ENCODE measurements at regions not wholly inside any gene's neighbourhood (a gene's known extent, or its start where the extent isn't known, plus 50 kb on each side); places are given as distances from the start of the nearest gene placed in this dataset.

DNA sequence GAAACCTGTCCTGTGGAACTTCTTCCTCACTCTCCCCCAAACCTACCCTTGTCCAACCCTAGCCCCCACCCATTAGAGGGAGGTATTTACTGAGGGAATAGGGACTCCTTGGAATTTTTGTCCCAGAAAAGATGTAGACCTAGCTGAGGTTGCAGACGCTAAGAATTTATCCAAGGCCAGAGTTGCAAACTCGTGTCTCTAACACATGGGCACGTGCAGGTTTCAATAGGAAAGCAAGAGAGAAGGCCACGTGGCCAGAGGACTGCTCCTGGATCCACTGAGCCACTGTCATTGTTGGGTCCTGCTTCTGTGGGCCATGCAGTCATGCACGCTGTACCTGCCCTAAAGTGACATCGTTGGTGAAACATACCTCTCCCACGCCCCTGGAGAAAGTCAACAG, 243.4 kb upstream of the KCNG1 start:
- DNase-seq (ENCODE audit: low read depth in 2 of 2) = no peak

DNA sequence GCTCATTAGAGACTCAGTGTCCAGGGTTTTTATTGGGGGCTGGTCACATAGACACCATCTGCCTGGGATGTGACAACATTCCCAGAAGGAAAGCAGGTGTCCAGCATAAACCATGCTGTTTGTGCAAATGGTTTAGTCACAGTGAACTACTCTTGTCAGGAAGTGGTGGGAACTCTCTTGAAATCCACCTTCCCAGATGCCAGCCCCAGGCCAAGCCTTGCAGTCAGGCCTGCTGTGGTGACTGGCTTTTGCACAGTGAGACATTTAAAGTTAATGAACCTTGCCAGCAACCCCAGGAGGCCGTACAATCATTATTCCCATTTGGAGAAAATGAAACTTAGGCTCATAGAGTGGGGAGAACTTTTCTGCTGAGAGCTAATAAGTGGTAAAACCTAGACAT, 242.5 kb upstream of the KCNG1 start:
- DNase-seq (ENCODE audit: low read depth in 2 of 2) = no peak

DNA sequence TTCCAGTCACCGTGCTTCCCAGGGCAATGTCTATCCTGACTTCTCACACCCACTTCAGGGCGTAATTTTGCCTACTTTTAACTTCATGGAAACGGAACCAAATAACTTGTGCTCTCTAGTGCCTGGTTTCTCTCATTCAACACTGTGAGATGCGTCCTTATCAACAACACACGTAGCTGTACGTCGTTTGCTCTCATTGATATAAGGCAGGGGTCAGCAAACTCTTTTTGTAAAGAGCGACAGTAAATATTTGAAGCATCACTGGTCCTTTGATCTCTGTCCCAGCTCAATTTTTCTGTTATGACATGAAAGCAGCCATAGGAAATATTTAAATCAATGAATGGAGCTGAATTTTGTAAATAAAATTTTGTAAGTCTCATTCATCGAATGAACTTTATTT, 239.3 kb upstream of the KCNG1 start:
- DNase-seq (ENCODE audit: low read depth in 2 of 2) = no peak

DNA sequence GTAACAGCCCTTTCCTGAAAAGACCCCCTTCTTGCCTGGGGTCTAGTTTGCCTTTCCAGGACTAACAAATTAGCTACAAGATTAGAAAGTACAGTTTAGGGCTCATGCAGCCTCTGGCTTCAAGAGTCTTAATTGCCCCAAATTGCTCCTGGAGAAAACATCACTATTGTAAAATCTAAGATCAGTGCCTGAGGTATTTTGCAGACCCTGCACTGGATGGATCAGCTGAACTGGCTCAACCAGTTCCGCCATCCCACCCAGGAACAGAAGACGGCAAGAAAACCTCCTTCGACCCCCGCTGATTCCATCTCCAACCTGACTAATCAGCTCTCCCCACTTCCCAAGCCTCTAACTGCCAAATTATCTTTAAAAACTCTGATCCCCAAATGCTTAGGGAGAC, 236.5 kb upstream of the KCNG1 start:
- no peak for DNase-seq (ENCODE audit: low read depth in 2 of 2)

DNA sequence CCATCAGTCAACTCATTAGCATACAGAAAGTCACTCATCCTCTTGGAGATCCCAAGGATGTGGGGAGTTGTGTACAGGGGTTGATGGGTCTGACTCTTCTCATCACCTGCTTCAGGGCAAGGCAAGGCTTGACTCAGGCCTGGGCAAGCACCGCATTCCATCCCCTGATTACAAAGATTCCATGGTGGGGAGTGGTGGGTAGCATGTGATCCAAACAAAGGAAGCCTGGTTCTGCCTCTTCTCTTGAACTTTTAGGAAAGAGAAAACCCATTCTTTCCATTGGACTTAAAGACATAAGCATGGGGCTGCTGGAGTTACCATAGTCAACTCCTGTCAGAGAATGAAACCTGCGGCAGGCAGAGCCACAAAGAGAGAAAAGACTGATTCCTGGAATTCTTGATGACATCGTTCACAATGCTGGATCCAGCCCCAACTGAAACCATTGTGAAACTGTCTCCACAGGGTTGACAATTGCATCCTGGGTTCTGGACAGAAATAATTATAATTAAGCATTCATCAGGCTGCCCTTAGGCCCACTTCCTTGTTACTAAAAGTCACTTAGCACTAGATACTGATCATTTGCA, 235.8 kb upstream of the KCNG1 start:
- DNase-seq (ENCODE audit: low read depth in 2 of 2) = no peak

DNA sequence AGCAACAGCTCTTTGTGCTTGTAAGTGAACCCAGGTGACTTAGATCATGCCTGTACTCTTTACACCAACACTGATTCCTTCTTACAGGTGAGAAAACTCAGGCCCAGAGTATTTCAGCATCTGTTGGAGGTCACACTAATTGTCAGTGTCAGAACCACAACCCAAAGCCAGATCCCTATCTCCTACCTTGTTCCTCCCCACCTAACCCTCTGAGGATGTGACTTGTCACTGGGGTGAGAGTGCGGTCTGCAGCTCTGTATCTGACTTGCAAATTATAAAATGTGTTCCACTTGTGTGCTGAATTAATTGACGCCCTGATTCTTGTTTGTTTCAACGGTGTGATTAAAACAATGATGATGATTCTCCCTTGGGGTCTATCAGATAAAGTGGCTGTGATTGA, 232.5 kb upstream of the KCNG1 start:
- DNase-seq (ENCODE audit: low read depth in 2 of 2) = no peak

DNA sequence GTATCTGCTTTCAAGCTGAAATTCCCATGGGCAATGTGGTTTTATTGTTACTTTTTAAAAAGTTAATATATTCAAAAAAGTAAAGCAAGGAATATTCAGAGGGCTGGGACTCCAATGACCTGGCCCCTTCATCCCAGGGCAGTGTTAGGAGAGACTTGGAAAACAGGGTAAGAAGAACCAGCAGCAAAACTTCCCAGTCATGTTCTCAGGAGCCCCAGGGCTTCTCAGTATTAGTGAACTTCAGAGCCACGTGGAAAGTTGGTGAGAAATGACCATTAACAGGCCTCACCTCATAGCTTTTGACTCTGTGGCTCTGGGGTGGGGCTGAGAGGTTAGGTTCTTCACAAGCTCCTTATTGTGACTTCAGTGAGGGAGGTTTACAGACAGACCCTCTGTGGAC, 230.4 kb upstream of the KCNG1 start:
- DNase-seq (ENCODE audit: low read depth in 2 of 2) = no peak

DNA sequence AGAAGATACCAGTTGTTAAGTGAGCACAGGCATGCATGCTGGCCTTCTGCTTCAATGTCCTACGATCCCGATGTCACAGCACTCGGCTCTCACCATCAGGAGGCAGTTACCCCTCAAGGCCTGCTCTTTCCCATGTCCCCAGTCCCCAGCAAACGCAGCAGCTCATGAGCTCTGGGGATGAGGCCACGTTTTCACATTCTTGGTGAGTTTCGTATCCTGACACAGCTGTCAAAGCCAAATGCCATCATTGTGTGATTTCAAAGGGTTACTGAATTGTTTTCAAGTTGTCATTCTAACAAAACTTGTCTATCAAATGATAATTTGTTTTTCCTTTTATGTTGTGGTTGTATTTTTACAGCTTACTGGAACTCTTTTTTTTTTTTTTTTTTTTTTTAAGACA, 226.9 kb upstream of the KCNG1 start:
- no peak for DNase-seq (ENCODE audit: low read depth in 2 of 2)

DNA sequence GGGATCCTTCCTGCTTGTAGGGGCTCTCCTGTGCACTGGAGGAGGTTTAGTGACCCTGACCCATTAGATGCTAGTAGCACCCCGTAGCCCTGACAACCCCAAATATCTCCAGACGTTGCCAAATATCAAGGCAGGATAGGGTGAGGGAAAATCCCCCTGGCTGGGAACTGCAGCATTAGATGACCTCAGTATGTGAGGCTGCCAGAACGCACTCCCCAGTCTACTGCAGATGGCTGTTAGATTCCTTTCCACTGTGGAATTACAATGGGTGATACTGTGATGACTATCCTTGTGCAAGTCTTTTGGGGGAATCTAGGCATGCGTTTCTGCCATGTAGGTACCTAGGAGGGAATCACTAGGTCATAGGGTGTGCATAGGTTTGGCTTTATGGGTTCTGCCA, 226.3 kb upstream of the KCNG1 start:
- no peak for DNase-seq (ENCODE audit: low read depth in 2 of 2)

DNA sequence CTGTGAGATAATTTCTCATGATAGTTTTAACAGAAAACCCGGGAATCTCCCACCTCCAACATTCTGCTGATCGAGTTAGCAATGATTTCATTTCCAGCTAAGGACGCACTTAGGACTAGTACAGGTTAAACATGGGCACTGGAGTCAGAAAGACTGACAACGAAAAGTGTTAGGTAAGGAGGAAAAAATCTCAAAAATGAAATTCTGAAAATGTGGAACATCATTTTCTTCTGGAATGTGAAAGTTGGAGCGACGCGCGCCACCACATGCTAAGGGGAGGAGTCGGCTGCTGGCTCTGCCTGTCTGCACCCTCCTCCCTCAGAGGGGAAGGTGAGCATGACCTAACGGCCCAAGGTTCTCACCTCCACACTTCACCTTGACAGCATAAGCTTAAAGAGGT, 221.6 kb upstream of the KCNG1 start:
- no peak for DNase-seq (ENCODE audit: low read depth in 2 of 2)

DNA sequence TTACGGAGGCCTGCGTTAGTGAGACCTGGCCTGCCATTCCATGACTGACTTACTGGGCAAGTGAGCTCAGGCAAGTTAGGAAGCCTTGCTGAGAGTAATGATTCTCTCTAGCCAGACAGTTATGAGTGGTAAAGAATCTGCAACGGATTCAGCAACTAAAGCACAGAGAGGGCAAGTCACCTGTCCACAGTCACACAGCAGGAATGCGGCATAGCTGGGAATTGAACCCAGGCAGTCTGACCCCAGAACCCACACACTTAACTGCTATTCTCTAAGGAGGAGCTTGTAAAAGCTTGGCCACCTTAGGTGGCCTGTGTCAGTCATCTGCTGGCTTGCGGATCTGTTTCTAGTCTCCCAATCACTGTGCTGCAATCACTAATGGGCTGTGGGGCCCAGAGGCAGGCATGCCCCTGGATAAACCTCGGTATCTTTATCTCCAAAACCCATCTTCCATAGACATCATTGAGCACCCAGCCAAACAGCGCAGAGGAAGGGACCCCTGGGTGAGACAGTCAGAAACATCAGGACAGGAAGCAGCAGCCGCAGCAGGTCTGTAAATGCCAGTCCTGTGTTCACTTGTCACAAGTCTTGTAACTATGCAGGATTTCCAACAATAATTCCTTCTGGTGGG, 215.9 kb upstream of the KCNG1 start:
- no peak for DNase-seq (ENCODE audit: low read depth in 2 of 2)

DNA sequence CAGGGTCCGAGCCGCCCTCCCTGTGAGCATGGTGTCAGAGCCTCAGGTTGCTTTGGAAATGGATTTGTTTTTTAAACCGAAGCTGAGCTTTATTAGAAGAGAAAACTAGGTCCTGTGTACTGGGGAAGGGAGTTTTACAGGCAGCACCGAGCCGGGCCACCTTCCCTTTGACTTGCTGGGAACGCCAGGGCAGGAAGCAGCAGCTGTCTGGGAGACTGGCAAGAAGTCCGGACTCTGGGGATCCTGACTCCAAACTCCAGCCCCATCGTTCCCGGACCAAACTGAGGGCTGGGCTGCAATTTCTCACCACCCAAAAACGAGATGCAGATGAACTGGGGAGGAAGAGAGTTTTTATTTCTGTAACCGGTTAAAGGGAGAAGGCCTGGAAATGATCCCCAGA, 214.9 kb upstream of the KCNG1 start:
- no peak for DNase-seq (ENCODE audit: low read depth in 2 of 2)

DNA sequence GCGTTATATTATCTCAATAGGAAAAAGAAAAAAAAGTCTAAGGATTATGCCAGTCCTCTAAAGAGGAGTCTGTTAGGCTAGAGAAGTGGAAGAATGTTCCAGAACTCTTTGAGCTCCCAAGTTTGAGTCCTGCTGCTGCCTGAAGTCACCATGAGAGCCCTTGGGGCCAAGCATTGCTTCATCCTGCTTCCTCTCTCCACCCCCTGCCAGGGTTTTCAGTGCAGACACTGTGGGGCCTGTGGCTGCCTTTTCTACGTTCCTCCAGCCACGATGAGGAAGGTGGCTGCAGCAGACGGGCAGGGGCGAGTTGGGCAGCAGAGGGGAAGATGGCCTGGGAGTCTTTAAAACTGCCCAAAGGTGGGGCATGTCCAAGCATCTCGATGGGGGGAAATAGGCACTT, 214.4 kb upstream of the KCNG1 start:
- DNase-seq (ENCODE audit: low read depth in 2 of 2) = no peak

DNA sequence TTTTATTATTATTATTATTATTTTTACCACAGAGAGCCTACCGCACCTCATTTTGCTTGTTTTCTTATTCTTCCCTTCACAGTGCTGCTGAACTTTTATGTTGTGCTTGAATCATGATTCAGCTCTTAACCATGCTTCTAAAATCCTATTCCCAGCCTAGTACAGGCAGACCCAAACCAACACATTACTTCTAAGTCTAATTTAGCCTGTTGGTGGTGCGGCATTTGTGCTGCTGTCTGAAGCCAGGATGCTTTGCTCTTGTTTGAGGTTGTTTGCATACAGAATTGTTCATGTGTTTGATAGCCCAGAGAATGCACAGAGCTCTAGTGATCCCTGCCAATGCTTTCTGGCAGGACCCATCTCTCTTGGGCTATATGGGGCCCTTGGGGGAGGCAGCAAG, 213.5 kb upstream of the KCNG1 start:
- no peak for DNase-seq (ENCODE audit: low read depth in 2 of 2)

DNA sequence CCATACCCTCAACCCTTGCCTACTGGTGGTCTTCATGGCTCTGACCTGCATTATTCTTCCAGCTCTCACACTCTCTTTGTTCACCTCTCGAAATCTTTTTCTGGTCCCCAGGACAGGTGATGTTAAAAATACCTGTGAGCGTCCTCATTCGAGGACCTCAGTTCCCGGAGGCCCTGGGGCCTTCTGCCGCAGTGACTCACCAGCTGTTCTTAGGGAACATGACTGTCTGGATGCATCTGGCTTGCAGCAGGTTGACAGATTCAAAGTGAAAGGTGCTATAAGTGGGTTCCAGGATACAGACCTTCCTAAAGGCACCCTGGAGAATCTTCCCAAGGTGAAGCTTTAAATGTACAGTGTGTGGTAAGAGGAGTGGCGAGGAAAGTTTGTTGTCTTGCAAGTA, 210.4 kb upstream of the KCNG1 start:
- no peak for DNase-seq (ENCODE audit: low read depth in 2 of 2)

DNA sequence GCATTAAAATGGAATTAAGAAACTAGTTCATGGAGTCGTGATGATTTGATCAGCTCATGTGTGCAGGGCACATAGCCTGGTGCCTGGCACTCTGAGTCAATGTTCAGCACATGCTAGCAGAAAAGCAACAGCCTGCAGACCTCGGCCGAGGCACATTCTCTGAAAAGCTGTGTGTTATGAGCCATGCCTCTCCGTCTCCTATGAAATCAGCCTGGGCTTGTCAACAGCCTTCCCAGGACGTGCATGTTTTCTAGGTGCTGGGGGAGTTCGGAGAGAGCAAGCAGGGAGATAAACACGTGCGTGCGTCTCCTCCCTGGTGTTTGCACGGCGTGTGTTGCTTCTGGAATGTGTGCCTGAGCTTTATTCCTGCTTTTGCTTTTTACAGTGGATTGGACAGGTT, 207.8 kb upstream of the KCNG1 start:
- DNase-seq (ENCODE audit: low read depth in 2 of 2) = no peak

DNA sequence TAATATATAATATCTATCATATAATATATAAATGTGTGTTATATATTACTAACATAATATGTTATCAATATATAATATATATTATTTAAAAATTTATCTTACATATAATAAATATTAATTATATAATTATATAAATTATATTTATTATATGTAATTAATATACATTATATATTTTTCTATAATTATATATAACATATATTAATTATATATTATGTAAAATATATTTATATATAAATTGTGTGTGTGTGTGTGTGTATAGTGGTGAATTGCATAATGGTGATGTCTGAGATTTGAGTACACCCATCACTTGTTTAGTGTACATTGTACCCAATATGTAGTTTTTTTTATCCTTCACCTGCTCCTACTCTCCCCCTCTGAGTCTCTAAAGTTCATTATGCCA, 205.9 kb upstream of the KCNG1 start:
- no peak for DNase-seq (ENCODE audit: low read depth in 2 of 2)

DNA sequence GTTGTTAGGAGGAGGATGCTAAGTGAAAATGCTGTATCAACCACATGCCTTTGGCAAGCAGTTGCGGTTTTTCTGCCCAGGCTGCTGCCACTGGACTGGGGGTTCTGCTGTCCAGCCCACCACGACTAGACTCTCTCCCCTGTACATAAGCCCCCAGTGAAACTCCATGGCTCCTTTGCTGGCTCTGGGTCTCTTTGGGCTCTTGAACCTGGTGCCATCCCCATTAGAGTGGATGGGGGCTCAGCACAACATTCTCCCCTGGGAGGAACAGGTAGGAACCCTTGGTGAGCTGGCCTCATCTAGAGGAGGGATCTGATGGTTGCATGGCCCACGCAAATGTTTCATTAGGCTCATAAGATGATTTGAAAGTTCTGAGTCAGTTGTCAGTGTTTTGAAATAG, 204.8 kb upstream of the KCNG1 start:
- DNase-seq (ENCODE audit: low read depth in 2 of 2) = no peak

DNA sequence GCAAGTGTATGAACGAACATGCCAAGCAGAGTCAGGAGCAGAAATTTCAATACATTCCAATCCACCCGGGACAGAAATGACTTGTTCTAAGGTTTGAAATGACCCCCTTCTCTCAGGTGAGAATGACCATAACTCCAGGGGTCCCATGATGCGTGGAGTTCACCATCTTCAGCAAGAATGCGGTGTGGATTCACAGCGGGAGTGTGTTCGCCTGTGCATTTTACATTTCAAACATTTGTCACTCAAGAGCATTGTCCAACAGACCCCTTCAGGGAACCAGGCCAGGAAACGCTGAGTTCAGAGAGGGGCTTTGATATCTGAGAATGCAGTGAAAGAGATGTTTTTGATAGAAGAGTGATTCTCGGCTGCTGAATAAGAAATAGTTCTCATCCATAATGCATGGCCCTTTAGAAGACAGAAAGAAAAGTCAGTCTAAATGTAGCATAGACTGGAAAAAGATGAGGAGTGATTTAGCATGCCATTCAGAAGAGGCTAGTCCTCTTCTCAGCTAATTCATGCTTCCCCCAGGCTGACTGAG, 200.3 kb upstream of the KCNG1 start:
- no peak for DNase-seq (ENCODE audit: low read depth in 2 of 2)

DNA sequence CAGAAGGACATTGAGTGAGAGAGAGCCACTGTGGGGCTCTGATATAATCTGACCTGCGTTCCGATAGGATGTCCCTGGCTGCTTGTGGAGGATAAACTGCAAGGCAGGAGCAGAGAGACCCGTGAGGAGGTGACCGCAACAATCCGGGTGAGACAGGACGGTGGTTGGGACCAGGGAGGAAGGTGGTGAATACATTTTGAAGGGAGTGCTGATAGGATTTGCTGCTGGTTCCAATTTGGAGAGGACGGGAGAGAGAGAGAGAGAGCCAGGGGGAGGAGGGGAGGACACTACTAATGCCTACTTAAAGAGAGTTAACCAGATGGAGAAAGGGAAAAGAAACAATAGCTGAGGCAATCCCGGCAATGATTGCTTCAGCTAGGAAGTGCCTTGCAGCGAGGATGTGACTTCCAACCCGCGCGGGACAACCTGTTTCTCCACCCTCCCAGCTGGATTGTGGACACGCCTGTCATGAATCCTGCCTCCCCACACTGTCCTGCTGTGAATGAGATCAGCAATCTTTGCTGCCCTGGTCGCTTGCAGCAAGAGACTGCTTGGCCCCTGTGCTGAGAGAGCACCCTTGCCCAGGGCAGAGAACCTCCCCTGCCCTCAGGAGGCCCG, 199.0 kb upstream of the KCNG1 start:
- peak in 1 of 2 donors; percentile 2 for DNase-seq (ENCODE audit: low read depth in 2 of 2)

DNA sequence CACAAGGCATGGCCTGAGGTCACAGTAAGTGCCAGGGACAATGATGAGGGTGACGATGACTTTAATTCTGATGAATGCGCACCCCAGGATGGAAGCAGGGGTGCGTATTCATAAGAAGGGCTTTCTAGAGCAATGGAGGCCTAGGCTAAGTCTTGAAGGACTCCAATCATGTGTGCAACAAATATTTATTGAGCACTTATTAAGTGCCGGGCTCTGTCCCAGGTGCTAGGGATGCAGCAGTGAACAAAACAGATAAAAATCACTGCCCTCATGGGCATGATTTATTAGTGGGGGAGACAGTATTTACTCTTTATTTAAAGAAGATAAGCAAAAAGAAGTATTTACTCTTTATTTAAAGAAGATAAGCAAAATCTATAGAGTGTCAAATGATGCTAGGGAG, 198.2 kb upstream of the KCNG1 start:
- DNase-seq (ENCODE audit: low read depth in 2 of 2) = no peak

DNA sequence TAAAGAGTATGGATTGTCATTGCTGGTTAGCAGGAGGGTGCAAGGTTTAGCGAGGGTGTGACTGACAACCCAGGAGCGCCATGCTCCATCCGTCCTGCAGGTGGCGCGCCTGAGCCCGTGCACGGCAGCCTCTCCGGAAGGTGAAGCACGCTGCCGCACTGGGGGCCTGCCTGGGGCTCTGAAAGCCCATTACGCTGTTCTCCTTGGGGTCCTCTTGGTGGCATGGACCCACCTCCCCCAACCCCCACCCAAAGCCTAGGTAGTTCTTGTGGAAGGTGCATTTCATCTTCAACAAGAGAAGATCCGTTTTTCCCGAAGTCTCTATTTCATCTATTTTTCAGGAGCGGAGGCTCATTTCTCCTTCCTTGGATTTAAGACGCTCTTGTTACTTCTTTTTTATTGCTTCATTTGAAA, 197.4 kb upstream of the KCNG1 start:
- peak; percentile 41 to 70 for DNase-seq (ENCODE audit: low read depth in 2 of 2)

DNA sequence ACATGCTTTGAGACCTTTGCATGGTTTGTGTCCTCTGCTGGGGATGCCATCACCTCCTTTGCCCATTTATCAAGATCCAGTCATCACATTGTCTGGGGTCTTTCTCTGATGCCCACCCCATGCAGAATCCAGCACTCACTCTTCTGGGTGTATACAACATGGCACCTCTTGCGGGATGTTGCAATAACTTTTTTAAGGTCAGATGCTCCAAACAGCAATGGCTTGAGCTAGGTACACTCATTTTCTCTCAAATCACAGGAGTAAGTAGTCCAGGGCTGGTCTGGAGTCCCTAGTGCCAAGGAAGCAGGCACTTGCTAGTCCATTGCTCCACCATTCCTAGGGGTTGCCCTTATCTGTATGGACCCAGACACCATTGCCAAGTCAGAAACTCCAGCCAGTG, 196.6 kb upstream of the KCNG1 start:
- no peak for DNase-seq (ENCODE audit: low read depth in 2 of 2)

DNA sequence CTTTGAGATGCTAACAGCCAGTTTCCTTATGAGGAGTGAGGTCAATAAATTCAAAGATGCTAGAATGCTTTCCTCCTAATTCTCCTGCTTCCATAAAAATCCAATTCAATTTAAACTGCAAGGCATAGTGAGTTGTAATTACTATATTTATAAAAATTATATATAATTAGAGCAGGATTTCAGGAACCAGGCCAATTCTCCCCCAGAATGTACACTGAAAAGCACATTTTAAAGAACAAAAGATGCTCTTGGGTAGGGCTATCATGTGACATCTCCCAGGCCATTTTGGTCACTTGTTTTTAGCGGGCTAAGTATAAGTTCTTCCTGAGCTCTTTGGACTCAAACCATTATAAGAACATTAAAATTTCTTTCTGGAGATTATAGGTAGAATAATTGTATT, 195.7 kb upstream of the KCNG1 start:
- no peak for DNase-seq (ENCODE audit: low read depth in 2 of 2)
